Glutamatergic neuron (in vitro differentiated cells): ENCODE measurements at regions not wholly inside any gene's neighbourhood (a gene's known extent, or its start where the extent isn't known, plus 50 kb on each side); places are given as distances from the start of the nearest gene placed in this dataset.

Source experiments
- DNase-seq: peaks from one replicate; pipeline ENCODE4 v3.0.0; 2022
- H3K27ac Mint-ChIP-seq: one replicate; pipeline ENCODE4 v1.8.0; 2020; ENCODE audit warnings: mild to moderate bottlenecking, mixed read lengths, inconsistent platforms; ENCODE audit not compliant: unreplicated experiment
- H3K27me3 Mint-ChIP-seq: one replicate; pipeline ENCODE4 v1.8.0; 2020; ENCODE audit warnings: mild to moderate bottlenecking, moderate library complexity, mixed read lengths, inconsistent platforms; ENCODE audit not compliant: unreplicated experiment
- H3K36me3 Mint-ChIP-seq: one replicate; pipeline ENCODE4 v1.8.0; 2020; ENCODE audit warnings: mild to moderate bottlenecking, mixed read lengths, inconsistent platforms; ENCODE audit not compliant: unreplicated experiment
- H3K4me1 Mint-ChIP-seq: one replicate; pipeline ENCODE4 v1.8.0; 2020; ENCODE audit warnings: mild to moderate bottlenecking, low read depth, mixed read lengths, inconsistent platforms; ENCODE audit not compliant: unreplicated experiment
- H3K4me3 Mint-ChIP-seq: one replicate; pipeline ENCODE4 v1.8.0; 2020; ENCODE audit warnings: mild to moderate bottlenecking, mixed read lengths, inconsistent platforms; ENCODE audit not compliant: unreplicated experiment
- H3K9me3 Mint-ChIP-seq: one replicate; pipeline ENCODE4 v1.8.0; 2020; ENCODE audit warnings: mild to moderate bottlenecking, moderate library complexity, mixed read lengths, inconsistent platforms; ENCODE audit not compliant: unreplicated experiment
- CTCF ChIP-seq: fragments of 200-600 bp; sonication (generic); IDR thresholded peaks from one replicate; pipeline ENCODE4 v1.5.0; 2021; ENCODE audit not compliant: partially characterized antibody, unreplicated experiment

GRCh38 chr13:59345311-59345710, 818.4 kb downstream of the DIAPH3 start:
- Mint-ChIP-seq H3K4me3 (no peak overlapping the region), H3K27ac (no peak overlapping the region), H3K36me3 (no peaks in the 10 kb centered on the region), H3K9me3 (no peaks in the 10 kb centered on the region), H3K27me3 (no peaks in the 10 kb centered on the region), H3K4me1 (no peaks in the 10 kb centered on the region)
- DNase-seq = no peak
- TF ChIP-seq CTCF = no peak

DNA sequence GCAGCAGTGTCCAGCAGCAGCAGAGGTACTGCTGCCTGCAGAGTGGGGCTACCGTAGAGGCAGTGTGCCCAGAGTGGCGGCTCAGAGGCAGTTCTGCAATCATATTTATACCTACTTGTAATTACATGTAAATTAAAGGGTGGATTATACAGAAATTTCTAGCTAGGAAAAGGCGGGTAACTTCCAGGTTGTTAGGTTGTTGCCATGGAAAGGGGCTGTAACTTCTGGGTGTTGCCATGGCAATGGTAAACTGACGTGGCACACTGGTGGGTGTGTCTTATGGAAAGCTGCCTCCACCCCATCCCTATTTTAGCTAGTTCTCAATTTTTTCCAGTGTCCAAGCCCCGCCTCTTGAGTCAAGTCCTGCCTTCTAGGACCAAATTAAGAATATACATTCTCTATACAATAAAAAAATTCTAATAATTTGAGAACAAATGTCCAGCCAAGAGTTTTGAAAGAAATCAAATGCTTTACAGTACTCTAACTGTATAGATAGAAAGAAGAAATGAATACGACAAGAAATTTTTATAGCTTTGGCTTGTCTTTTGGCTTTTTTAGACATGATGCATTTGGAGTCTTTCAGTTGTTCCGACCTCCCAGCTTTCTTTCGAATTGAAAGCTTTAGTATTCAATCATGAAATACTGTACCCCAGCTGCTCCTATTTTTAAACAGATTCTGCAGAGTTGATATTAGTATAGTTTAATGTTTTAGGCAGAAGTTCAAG, 816.6 kb downstream of the DIAPH3 start:
- TF ChIP-seq CTCF = no peak
- Mint-ChIP-seq H3K4me3 (no peak overlapping the region), H3K9me3 (no peaks in the 10 kb centered on the region), H3K4me1 (no peaks in the 10 kb centered on the region), H3K27me3 (no peaks in the 10 kb centered on the region), H3K36me3 (no peaks in the 10 kb centered on the region), H3K27ac (no peak overlapping the region)
- DNase-seq = no peak

- no peak for DNase-seq
- Mint-ChIP-seq H3K9me3 (no peaks in the 10 kb centered on the region), H3K4me3 (no peak overlapping the region), H3K27ac (no peak overlapping the region), H3K27me3 (no peaks in the 10 kb centered on the region), H3K4me1 (no peaks in the 10 kb centered on the region), H3K36me3 (no peaks in the 10 kb centered on the region)
- TF ChIP-seq CTCF = no peak
Measured at GRCh38 chr13:59348617-59349016, 815.1 kb downstream of the DIAPH3 start.

GRCh38 chr13:59352600-59352999, 811.1 kb downstream of the DIAPH3 start:
- Mint-ChIP-seq H3K36me3 (no peaks in the 10 kb centered on the region), H3K9me3 (no peaks in the 10 kb centered on the region), H3K27ac (no peak overlapping the region), H3K4me1 (peaks cover 4% of the 10 kb centered on the region), H3K27me3 (no peaks in the 10 kb centered on the region), H3K4me3 (no peak overlapping the region)
- DNase-seq = no peak
- no peak for TF ChIP-seq CTCF

DNA sequence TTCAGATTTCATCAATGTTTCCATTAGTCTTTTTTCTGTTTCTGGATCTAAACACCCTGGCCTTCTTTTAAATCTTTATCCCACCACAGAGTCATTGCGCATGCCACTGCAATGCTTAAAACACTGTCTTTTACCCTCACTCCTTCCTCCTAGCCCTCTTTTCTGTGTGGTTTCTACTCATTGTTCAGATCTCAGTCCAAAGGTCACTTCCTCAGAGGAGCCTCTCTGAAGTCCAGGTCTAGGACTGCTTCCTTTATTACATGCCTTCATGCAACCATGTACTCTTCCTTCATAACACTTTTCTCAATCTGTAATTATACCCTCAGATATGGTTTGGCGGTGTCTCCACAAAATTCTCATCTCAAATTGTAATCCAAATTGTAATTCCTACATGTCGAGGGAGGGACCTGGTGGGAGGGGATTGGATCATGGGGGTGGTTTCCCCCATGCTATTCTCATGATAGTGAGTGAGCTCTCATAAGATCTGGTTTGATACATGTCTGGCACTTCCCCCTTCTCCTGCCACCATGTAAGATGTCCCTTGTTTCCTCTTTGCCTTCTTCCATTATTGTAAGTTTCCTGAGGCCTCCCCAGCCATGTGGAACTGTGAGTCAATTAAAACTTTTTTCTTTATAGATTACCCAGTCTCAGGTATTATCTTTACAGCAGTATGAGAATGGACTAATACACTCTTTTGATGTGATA, 808.9 kb downstream of the DIAPH3 start:
- no peak for TF ChIP-seq CTCF
- no peak overlapping the region for H3K27ac Mint-ChIP-seq
- no peaks in the 10 kb centered on the region for H3K27me3 Mint-ChIP-seq
- no peak for DNase-seq
- peaks cover 7% of the 10 kb centered on the region for H3K4me1 Mint-ChIP-seq
- H3K36me3 Mint-ChIP-seq = no peaks in the 10 kb centered on the region
- H3K4me3 Mint-ChIP-seq = no peak overlapping the region
- no peaks in the 10 kb centered on the region for H3K9me3 Mint-ChIP-seq
